K562 (cell line): ENCODE measurements at regions not wholly inside any gene's neighbourhood (a gene's known extent, or its start where the extent isn't known, plus 50 kb on each side); places are given as distances from the start of the nearest gene placed in this dataset.

ENCODE experiments used
- ATAC-seq: fragments of 200-7000 bp; cut with Tn5 transposase; 3 replicates; pipeline ENCODE4 v1.9.1; 2020; ENCODE audit warnings: moderate library complexity
- BruUV-seq: library from RNA; stranded (reverse); fragments of 400-500 nt; replicated peaks from 2 replicates; lab custom pipeline; 2021; lab: Mats Ljungman, UMichigan
- CTCF ChIA-PET: fragments of 300-600 bp; formaldehyde crosslinking; extraction: SDS; loops from one replicate; lab custom pipeline; 2021; ENCODE audit warnings: low intra/inter-chr PET ratio; lab: Yijun Ruan, JAX
- POLR2A ChIA-PET: fragments of 300-600, 350-650 bp; sonication (Branson Sonifier 250); formaldehyde crosslinking; extraction: SDS; loops from one replicate; lab custom pipeline; 2021; ENCODE audit warnings: antibody characterized with exemption, inconsistent platforms; lab: Yijun Ruan, JAX
- DNase-seq, 4 experiments: peaks; one replicate each; pipeline versions ENCODE4 v3.0.0 to v3.0.0-alpha.2; 2011 to 2018; ENCODE audit warnings: low spot score in 3 of 4, mixed read lengths in 3 of 4; ENCODE audit errors: extremely low read depth in 1 of 4
- FAIRE-seq: peaks from 2 replicates; lab custom pipeline; 2011; peaks lifted over from hg19 to GRCh38; lab: Jason Lieb, UNC
- H2AFZ ChIP-seq: 2 replicates; pipeline ENCODE4 v1.6.0; 2011; ENCODE audit warnings: low read depth, low read length, control low read depth, inconsistent platforms
- H3K27ac ChIP-seq: fragments of 200-600 bp; 3 replicates; pipeline ENCODE4 v1.8.0; 2011; ENCODE audit warnings: low read depth, mild to moderate bottlenecking, control low read depth, inconsistent platforms, low read length, moderate library complexity, mixed read lengths; ENCODE audit errors: extremely low read depth
- H3K27me3 ChIP-seq, 2 experiments: fragments of 300-600 bp in 1 of 2; 2 replicates in 1 of 2; 3 replicates in 1 of 2; pipeline versions ENCODE4 v1.6.0 to v1.8.0; 2011; ENCODE audit warnings: inconsistent platforms in 2 of 2, low read length in 2 of 2, mild to moderate bottlenecking in 1 of 2, mixed read lengths in 1 of 2, moderate library complexity in 1 of 2; ENCODE audit not compliant: control insufficient read depth in 2 of 2, insufficient read depth in 2 of 2
- H3K36me3 ChIP-seq: fragments of 300-600 bp; 3 replicates; pipeline ENCODE4 v1.8.0; 2011; ENCODE audit warnings: mild to moderate bottlenecking, low read length, inconsistent platforms; ENCODE audit not compliant: control insufficient read depth, insufficient read depth
- H3K4me1 ChIP-seq, 2 experiments: fragments of 200-600 bp in 1 of 2; replicated peaks in 1 of 2; 2 replicates in 1 of 2; 3 replicates in 1 of 2; pipeline versions ENCODE4 v1.5.1 to v1.8.0; 2011; ENCODE audit warnings: inconsistent platforms in 2 of 2, low read length in 2 of 2, mild to moderate bottlenecking in 1 of 2, mixed read lengths in 1 of 2, moderate library complexity in 1 of 2; ENCODE audit not compliant: control insufficient read depth in 2 of 2, insufficient read depth in 2 of 2
- H3K4me2 ChIP-seq: 2 replicates; pipeline ENCODE4 v1.6.1; 2011; ENCODE audit warnings: low read length, control low read depth, inconsistent platforms, mixed read lengths; ENCODE audit not compliant: insufficient read depth
- H3K4me3 ChIP-seq: fragments of 200-600 bp; sonication (generic), shearing (Covaris generic); 2 replicates; pipeline ENCODE4 v1.5.1; 2016; ENCODE audit warnings: control low read depth, inconsistent platforms
- H3K79me2 ChIP-seq: fragments of 200-600 bp; 3 replicates; pipeline ENCODE4 v1.8.0; 2011; ENCODE audit warnings: low read length, inconsistent platforms; ENCODE audit not compliant: control insufficient read depth, insufficient read depth
- H3K9ac ChIP-seq, 2 experiments: 2 replicates each; pipeline versions ENCODE4 v1.6.0 to v1.6.1; 2011; ENCODE audit warnings: low read depth in 2 of 2, low read length in 2 of 2, control low read depth in 1 of 2, inconsistent platforms in 1 of 2, mild to moderate bottlenecking in 1 of 2, mixed read lengths in 1 of 2; ENCODE audit not compliant: insufficient read depth in 1 of 2
- H3K9me1 ChIP-seq: one replicate; pipeline ENCODE4 v1.6.0; 2011; ENCODE audit warnings: inconsistent platforms, mild to moderate bottlenecking, low read length, moderate library complexity; ENCODE audit not compliant: control insufficient read depth, insufficient read depth
- H3K9me3 ChIP-seq: replicated peaks from 2 replicates; pipeline ENCODE4 v1.5.1; 2011; ENCODE audit warnings: low read depth, low read length, inconsistent platforms; ENCODE audit not compliant: control insufficient read depth, insufficient read depth
- H4K20me1 ChIP-seq: replicated peaks from 2 replicates; pipeline ENCODE4 v1.6.1; 2011; ENCODE audit warnings: low read length, inconsistent platforms, mixed read lengths; ENCODE audit not compliant: control insufficient read depth, insufficient read depth
- ATF1 ChIP-seq, 2 experiments: fragments of 450-650 bp in 1 of 2; IDR thresholded peaks; 2 replicates each; pipeline ENCODE4 v1.6.1; 2016; ENCODE audit warnings: missing compliant biosample characterization in 1 of 2, missing genetic modification characterization in 1 of 2
- C11orf30 ChIP-seq: fragments of 450-650 bp; IDR thresholded peaks from 2 replicates; pipeline ENCODE4 v1.6.1; 2016; ENCODE audit warnings: low read depth, mild to moderate bottlenecking
- CHD4 ChIP-seq: fragments of 200-600 bp; sonication (generic); IDR thresholded peaks from 3 replicates; pipeline ENCODE4 v1.6.1; 2012; ENCODE audit warnings: low read depth, mild to moderate bottlenecking, mixed read lengths, low read length, inconsistent platforms; ENCODE audit not compliant: insufficient read depth, insufficient replicate concordance, poor library complexity, severe bottlenecking
- HNRNPL ChIP-seq: fragments of 200-400 bp; formaldehyde crosslinking; IDR thresholded peaks from 2 replicates; pipeline ENCODE4 v1.6.1; 2017; ENCODE audit warnings: low read depth, mild to moderate bottlenecking, low read length
- HSF4 ChIP-seq: fragments of 250-450 bp; sonication (Bioruptor Pico); IDR thresholded peaks from 2 replicates; pipeline ENCODE4 v2.1.2; 2022; ENCODE audit warnings: mild to moderate bottlenecking, moderate library complexity, borderline replicate concordance
- MAFF ChIP-seq: IDR thresholded peaks from 2 replicates; pipeline ENCODE4 v1.6.1; 2012; ENCODE audit warnings: low read length, improper control_type of control experiment
- MAFG ChIP-seq: fragments of 450-650 bp; conservative IDR thresholded peaks from 2 replicates; pipeline ENCODE4 v1.6.1; 2016; ENCODE audit warnings: missing genetic modification characterization, missing compliant biosample characterization
- MAFK ChIP-seq: IDR thresholded peaks from 2 replicates; pipeline ENCODE4 v1.6.1; 2011; ENCODE audit warnings: low read length, improper control_type of control experiment
- ZBTB43 ChIP-seq: sonication (generic); formaldehyde crosslinking; IDR thresholded peaks from 2 replicates; pipeline ENCODE4 v1.8.0; 2023; ENCODE audit warnings: mild to moderate bottlenecking, missing genetic modification reagents
- ZNF316 ChIP-seq: fragments of 450-650 bp; IDR thresholded peaks from 2 replicates; pipeline ENCODE4 v1.6.1; 2016
- ZNF384 ChIP-seq: IDR thresholded peaks from 2 replicates; pipeline ENCODE4 v1.6.1; 2012; ENCODE audit warnings: low read depth, low read length, improper control_type of control experiment
- WGBS: fragments of 100-300 bp; shearing (Covaris generic); methylation state at CpG from one replicate; pipeline ENCODE4 v1.1.6; 2016; ENCODE audit warnings: low coverage, mixed read lengths; ENCODE audit not compliant: insufficient coverage; ENCODE audit errors: missing lambda C conversion rate; 5-methylcytosine and 5-hydroxymethylcytosine counted together
- in situ Hi-C: fragments of 300-500 bp; cut with MboI; formaldehyde crosslinking; loops from 4 replicates; pipeline ENCODE4 v1.15.0; 2018; ENCODE audit warnings: inconsistent platforms, mixed read lengths
- intact Hi-C: fragments of 100-400 bp; cut with micrococcal nuclease; formaldehyde crosslinking; loops from 2 replicates; pipeline ENCODE4 v1.14.2; 2022
- TF ChIP-seq, protein P1 (sequence below), 2 experiments: fragments of 450-650 bp in 1 of 2; sonication (generic) in 1 of 2; formaldehyde crosslinking; conservative IDR thresholded peaks; 2 replicates each; pipeline versions ENCODE4 v1.4.0 to v1.8.1; 2020 to 2022; ENCODE audit warnings: mild to moderate bottlenecking in 1 of 2, missing genetic modification reagents in 1 of 2

GRCh38 chr2:117123362-117123761, 691.1 kb upstream of the DDX18 start:
- Histone ChIP-seq H3K27me3 (no peaks in the 10 kb centered on the region), H3K9ac (no peak overlapping the region), H3K9me1 (no peaks in the 10 kb centered on the region), H3K4me2 (no peak overlapping the region), H4K20me1 (no peaks in the 10 kb centered on the region), H3K79me2 (no peaks in the 10 kb centered on the region), H3K9me3 (no peaks in the 10 kb centered on the region), H3K4me3 (no peak overlapping the region), H3K27ac (no peak overlapping the region), H2AFZ (no peak overlapping the region), H3K36me3 (no peaks in the 10 kb centered on the region), H3K4me1 (no peaks in the 10 kb centered on the region)
- POLR2A ChIA-PET = no interaction called here
- CTCF ChIA-PET = no interaction called here
- DNase-seq = no peak
- no peak for FAIRE-seq
- no TSS peak for BruUV-seq
- in situ Hi-C loops (no loop called here), intact Hi-C loops (no loop called here)
- WGBS = 0% methylated on average over 1 of the region's 1 CpG
- peak; percentile 91 for TF ChIP-seq MAFK
- no peak for TF ChIP-seq HSF4 (CRISPR knock-in tag)
- peak; percentile 87 for TF ChIP-seq MAFF
- no peak for TF ChIP-seq ATF1 (CRISPR knock-in tag; IDR thresholded peaks at IDR 0.05)
- no peak for TF ChIP-seq ATF1 (tag; IDR thresholded peaks at IDR 0.05)
- TF ChIP-seq ZBTB43 (CRISPR knock-in tag) = no peak
- no peak for TF ChIP-seq ZNF384
- TF ChIP-seq MAFG = peak; percentile 64
- TF ChIP-seq, protein P1, sequence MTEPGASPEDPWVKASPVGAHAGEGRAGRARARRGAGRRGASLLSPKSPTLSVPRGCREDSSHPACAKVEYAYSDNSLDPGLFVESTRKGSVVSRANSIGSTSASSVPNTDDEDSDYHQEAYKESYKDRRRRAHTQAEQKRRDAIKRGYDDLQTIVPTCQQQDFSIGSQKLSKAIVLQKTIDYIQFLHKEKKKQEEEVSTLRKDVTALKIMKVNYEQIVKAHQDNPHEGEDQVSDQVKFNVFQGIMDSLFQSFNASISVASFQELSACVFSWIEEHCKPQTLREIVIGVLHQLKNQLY (CRISPR knock-in tag; conservative IDR thresholded peaks at IDR 0.05) = no peak
- TF ChIP-seq ZNF316 = peak; percentile 78
- no peak for TF ChIP-seq CHD4
- peak; percentile 52; the same call in 1 of the 2 replicates for TF ChIP-seq C11orf30
- TF ChIP-seq HNRNPL = no peak
- ATAC-seq = no peak
